Thoracic aorta (tissue), 2 donors: ENCODE measurements at regions not wholly inside any gene's neighbourhood (a gene's known extent, or its start where the extent isn't known, plus 50 kb on each side); places are given as distances from the start of the nearest gene placed in this dataset.

ENCODE experiments used
- ATAC-seq: fragments of 150-250 bp; one replicate; pipeline ENCODE4 v1.8.0; 2017; ENCODE audit warnings: low read depth; ENCODE audit not compliant: insufficient number of reproducible peaks, low FRiP score
- DNase-seq: peaks from one replicate; pipeline ENCODE4 v3.0.0-alpha.2; 2020; ENCODE audit warnings: low spot score
- H3K27ac ChIP-seq, 2 donors: fragments of 200-600 bp; sonication (generic); 1 replicate in 1 of 2; 2 replicates in 1 of 2; pipeline ENCODE4 v1.5.1; 2016; ENCODE audit warnings: mild to moderate bottlenecking in 2 of 2, moderate library complexity in 2 of 2
- H3K27me3 ChIP-seq: fragments of 200-600 bp; sonication (generic); replicated peaks from 2 replicates; pipeline ENCODE4 v1.6.0; 2016; ENCODE audit warnings: mild to moderate bottlenecking; ENCODE audit not compliant: insufficient read depth
- H3K36me3 ChIP-seq: fragments of 200-600 bp; sonication (generic); one replicate; pipeline ENCODE4 v1.5.1; 2016
- H3K4me1 ChIP-seq, 2 donors: fragments of 200-600 bp; sonication (generic); 1 replicate in 1 of 2; 2 replicates in 1 of 2; pipeline versions ENCODE4 v1.5.1 to v1.6.0; 2016; ENCODE audit warnings: low read depth in 2 of 2, mild to moderate bottlenecking in 1 of 2; ENCODE audit not compliant: control insufficient read depth in 1 of 2
- H3K4me3 ChIP-seq: fragments of 200-600 bp; sonication (generic); 2 replicates; pipeline ENCODE4 v1.5.1; 2016; ENCODE audit warnings: mild to moderate bottlenecking
- H3K9me3 ChIP-seq: fragments of 200-600 bp; sonication (generic); 2 replicates; pipeline ENCODE4 v1.5.1; 2016
- CTCF ChIP-seq: fragments of 200-600 bp; sonication (generic); IDR thresholded peaks from one replicate; pipeline ENCODE4 v1.5.1; 2019; ENCODE audit warnings: antibody characterized with exemption

- DNase-seq (no peak), ATAC-seq (no peak)
- TF ChIP-seq CTCF: no peak
- H3K27me3 ChIP-seq: no peaks in the 10 kb centered on the region
- H3K9me3 ChIP-seq: no peaks in the 10 kb centered on the region
- H3K4me1 ChIP-seq: no peaks in the 10 kb centered on the region
- no peak overlapping the region for H3K27ac ChIP-seq
- H3K36me3 ChIP-seq: no peaks in the 10 kb centered on the region
- H3K4me3 ChIP-seq: no peak overlapping the region
Observed at GRCh38 chr6:40285535-40285934, 301.6 kb downstream of the LRFN2 start.

DNA sequence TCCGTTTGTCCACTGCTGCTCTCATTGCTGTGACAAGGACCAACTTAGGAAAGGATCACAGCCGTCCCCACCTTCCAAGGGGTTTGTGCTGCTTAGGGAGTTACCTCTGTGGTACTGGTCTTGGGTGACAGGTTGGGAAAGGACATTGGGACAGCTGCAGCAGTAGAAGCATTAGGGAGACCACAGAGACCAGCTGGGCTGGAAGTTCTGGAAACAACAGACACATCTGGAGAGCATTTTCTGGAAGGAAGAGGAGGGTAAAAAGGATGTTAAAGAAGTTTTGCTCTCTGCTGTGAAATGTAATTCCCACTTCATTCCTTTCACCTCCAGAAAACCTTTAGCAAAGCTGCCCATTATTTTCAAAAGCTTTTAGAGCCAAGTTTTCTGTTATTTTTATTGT, 304.2 kb downstream of the LRFN2 start:
- Histone ChIP-seq H3K27ac (no peak overlapping the region), H3K4me3 (no peak overlapping the region), H3K27me3 (no peaks in the 10 kb centered on the region), H3K36me3 (no peaks in the 10 kb centered on the region), H3K9me3 (no peaks in the 10 kb centered on the region), H3K4me1 (no peaks in the 10 kb centered on the region)
- no peak for TF ChIP-seq CTCF
- no peak for ATAC-seq
- DNase-seq: no peak

DNA sequence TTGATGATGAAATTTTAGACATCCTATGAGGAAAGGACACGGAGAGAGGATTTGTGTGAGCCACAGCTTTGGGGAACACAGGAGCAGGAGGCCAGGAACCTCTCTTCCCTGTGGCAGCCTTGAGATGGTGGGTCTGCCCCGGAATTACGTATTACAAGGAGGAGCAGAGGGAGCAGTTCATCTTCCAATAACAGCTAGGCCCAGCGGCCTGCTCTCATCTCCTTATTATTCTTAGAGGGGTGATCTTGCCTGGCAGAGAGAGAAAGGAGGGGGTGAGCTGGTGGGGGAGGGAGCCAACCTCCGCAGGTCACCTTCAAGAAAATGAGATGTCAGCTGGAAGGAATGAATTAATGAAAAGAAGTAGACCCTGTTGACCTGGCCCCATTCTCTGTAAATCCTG, 305.8 kb downstream of the LRFN2 start:
- Histone ChIP-seq H3K27me3 (no peaks in the 10 kb centered on the region), H3K36me3 (no peaks in the 10 kb centered on the region), H3K27ac (no peak overlapping the region), H3K4me3 (no peak overlapping the region), H3K4me1 (no peaks in the 10 kb centered on the region), H3K9me3 (no peaks in the 10 kb centered on the region)
- DNase-seq (no peak), ATAC-seq (no peak)
- no peak for TF ChIP-seq CTCF

GRCh38 chr6:40280231-40280630, 306.9 kb downstream of the LRFN2 start:
- H3K9me3 ChIP-seq: no peaks in the 10 kb centered on the region
- no peaks in the 10 kb centered on the region for H3K27me3 ChIP-seq
- DNase-seq (no peak), ATAC-seq (no peak)
- no peak overlapping the region for H3K4me3 ChIP-seq
- no peak for TF ChIP-seq CTCF
- no peak overlapping the region for H3K27ac ChIP-seq
- no peaks in the 10 kb centered on the region for H3K36me3 ChIP-seq
- no peaks in the 10 kb centered on the region for H3K4me1 ChIP-seq

DNA sequence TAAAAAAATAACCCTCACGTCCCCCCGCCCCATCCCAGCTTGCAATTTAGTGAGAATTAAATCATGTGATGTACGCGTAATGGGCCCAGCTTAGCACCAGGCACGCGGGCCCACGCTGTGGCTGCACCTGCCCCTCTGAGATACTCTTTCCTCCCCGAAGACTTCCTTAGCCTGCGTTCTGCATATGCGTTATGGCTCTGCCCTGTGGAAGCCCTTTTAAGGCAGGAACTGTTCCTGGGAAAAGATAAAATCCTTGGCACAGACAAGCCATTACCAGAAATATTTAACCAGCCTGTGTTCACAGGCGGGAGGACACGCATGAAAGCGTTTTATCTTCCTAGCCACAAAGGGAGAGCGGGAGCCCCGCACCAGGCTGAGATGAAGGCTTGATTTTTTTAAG, 311.0 kb downstream of the LRFN2 start:
- no peak overlapping the region for H3K27ac ChIP-seq
- no peaks in the 10 kb centered on the region for H3K36me3 ChIP-seq
- no peaks in the 10 kb centered on the region for H3K9me3 ChIP-seq
- ATAC-seq (no peak), DNase-seq (no peak)
- TF ChIP-seq CTCF: no peak
- no peaks in the 10 kb centered on the region for H3K27me3 ChIP-seq
- no peaks in the 10 kb centered on the region for H3K4me1 ChIP-seq
- no peak overlapping the region for H3K4me3 ChIP-seq
